ENCODE measurements at regions not wholly inside any gene's neighbourhood (a gene's known extent, or its start where the extent isn't known, plus 50 kb on each side); places are given as distances from the start of the nearest gene placed in this dataset.
A peak's percentile ranks its signal among the peaks of the same experiment; 100 is the strongest.

DNA sequence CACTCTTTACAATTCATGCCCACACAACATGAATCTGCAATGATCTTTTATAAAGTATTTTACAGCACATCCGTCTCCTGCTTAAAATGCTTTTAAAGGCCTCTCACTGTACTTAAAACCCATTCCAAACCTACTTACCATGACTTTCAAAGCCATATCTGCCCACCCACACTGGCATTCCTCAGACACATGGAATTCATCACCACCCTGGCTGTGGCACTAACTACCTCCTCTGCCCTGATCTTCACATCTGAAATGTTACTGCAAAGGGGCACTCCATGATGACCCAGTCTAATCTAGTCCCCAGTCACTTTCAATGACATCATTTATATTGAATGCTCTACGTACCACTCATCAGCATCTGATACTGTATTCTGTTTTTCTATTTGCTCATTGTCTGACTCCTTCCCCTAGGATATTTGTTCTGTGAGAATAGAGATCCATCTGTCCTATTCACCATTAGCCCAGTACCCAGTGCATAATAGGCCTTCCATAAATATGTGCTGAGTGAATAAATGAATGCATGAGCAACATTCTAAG lies 193.2 kb upstream of the KIF2A start:
- no peak for DNase-seq (ENCODE audit: low read depth)

DNA sequence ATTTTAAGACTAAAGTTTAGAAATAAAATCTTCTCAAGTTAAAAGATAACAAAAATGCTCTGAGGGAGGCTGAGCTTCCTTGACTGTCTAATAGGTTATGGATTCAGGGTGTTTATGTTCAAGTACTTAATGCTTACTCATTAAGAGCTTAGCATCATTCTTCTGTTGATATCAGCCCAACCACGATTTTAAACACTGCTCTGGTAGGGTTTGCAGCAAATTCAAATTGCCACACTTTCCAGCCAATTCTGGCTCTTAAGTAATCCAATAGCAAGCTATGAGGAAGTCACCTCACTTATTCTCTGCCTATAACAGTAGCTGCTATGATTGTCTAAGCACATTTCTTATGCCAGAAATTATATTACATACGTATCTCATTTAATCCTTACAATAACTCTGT lies 191.0 kb upstream of the KIF2A start:
- DNase-seq (ENCODE audit: low read depth): no peak

DNA sequence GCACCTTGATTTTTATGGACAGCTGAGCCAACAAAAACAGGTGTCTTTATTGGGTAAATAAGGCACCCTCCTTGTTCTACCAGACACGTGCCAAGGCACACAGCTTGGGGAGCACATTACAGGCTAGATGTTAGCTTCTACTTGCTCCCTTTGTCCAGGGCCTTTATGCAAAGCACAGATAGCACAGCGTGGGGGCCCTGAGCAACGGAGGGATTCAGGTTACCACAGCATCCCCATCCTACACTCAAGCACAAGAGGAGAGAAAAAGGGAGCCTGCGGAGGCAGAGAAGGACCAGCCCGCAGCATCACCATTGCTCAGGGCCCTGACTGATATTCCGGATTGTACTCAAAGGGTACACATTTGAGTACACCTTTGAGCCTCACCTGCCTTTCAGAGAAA lies 181.7 kb upstream of the KIF2A start:
- no peak for DNase-seq (ENCODE audit: low read depth)

DNA sequence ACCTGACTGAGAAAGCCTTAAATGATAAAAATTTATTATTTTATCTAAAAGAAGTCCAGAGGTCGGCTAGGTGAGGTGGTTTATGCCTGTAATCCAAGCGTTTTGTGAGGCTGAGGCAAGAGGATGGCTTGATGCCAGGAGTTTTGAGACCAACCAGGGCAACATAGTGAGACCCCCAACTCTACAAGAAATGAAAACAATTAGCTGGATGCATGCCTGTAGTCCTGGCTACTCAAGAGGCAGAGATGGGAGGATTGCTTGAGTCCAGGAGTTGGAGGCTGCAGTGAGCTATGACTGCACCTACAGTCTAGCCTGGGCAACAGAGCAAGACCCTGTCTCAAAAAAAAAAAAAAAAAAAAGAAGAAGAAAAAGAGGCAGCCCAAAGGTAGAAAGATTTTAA lies 179.9 kb upstream of the KIF2A start:
- no peak for DNase-seq (ENCODE audit: low read depth)

DNA sequence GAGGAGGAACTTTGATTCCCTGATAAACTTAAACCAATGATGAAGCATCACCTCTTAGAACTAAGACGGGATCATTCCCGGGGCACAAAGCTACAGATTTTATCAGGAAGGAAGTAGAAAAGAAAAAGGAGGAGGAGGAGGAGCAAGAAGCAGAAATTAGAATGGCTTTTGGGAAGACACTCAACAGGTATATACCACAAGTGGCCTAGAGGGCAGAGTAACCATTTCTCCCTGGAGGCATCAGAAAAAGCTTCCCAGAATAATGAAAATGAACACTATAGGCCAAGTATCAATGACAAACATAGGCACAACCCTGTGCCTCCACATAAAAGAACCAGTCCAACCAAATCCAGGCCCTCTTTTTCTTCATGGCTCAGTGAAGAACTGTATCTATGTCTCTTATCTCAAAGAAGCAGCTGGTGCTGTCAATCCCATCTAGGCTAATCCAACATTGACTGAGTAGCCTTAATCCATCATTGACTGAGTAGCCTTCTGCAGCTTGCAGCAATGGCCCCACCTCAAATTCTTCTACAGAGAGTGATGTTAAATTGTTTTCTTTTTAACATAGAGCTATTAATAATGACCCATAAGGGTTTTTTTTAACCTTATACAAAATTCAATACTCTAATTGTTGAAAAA lies 178.8 kb upstream of the KIF2A start:
- DNase-seq (ENCODE audit: low read depth): no peak

DNA sequence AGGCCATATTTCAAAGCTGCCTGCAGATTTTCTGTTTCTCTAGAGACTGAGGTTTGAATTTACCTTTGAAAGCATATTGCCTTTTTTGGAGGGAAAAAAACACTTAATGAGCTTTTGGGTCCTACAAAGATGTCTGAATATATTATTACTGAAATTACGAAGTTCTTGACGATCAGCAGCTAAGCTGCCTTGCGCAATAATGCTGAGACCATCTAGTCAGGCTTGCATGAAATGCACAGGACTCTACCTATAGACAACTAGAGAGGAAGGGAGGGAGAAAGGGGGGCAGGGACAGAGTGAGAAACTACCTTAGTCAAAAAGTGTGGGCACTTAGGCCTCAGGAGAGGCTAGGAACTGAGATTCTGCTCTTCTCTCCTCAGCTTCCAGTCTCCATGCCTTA lies 175.9 kb upstream of the KIF2A start:
- no peak for DNase-seq (ENCODE audit: low read depth)

DNA sequence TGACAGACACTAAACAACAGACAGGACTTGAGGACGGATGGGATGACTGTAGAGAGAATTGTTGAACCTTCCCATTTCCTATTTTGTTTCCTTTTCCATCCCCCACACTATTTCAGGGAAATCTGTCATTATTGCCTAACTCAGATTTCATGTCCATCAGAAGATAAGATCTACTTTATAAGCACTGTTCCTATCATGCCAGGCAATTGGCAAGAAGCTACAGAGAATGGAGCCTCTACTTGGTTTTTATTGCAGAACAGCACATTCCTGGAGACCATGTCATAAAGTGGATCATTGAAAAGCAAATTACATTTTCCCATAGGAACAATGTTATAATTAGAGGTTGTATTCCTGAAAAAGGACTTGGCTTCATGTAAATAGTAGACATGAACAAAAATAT lies 173.7 kb upstream of the KIF2A start:
- DNase-seq (ENCODE audit: low read depth): no peak

DNA sequence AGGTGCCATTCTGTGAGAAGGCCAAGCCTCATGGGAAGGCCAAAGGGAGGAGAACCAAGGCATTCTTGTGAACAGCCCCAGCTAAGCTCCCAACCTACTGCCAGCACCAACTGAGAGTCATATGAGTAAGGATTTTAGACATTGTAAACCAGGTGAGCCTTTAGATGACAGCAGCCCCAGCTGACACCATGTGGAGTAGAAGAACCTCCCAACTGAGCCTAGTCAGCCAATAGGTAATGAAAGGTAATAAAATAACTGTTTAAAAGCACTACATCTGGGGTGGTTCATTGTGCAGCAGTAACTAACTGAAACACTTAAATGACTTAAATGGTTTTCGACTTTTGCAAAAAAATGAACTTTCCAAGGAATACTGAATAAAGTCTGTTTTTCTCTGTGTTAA lies 172.6 kb upstream of the KIF2A start:
- no peak for DNase-seq (ENCODE audit: low read depth)

DNA sequence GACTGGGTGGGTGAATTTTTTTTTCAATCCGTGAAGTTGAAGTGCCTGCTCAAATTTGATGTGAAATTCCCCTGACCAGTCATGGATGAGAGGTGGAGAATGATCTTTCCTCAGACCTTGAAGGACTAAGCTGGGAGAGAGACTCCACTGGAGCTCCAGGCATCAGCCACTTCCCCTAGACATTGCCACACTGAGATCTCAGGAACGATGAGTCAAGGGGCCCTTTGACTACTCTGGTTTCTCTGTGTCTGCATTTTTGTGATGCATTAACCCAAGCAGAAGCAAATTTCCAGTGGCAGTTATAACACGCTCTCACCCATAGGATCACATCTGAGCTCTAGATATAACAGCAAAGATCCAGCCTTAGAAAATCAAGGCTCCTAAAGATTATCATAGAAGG lies 171.2 kb upstream of the KIF2A start:
- no peak for DNase-seq (ENCODE audit: low read depth)

DNA sequence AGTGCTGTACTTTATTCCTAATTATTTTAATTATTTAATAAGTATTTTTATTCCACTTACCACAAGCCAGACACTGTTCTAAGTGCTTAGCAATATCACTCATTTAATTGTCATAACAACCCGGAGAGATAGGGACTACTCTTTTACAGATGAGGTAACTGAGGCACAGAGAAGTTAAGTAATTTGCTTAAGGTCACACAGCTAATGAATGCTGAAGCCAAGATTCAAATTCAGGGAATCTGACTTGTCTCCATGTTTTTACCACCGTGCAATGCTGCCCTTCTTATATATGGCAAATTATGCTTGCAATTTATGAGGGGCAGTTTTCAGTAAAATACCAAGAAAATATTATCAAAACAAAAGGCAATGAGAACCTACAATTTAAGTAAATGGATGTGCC lies 168.4 kb upstream of the KIF2A start:
- no peak for DNase-seq (ENCODE audit: low read depth)

DNA sequence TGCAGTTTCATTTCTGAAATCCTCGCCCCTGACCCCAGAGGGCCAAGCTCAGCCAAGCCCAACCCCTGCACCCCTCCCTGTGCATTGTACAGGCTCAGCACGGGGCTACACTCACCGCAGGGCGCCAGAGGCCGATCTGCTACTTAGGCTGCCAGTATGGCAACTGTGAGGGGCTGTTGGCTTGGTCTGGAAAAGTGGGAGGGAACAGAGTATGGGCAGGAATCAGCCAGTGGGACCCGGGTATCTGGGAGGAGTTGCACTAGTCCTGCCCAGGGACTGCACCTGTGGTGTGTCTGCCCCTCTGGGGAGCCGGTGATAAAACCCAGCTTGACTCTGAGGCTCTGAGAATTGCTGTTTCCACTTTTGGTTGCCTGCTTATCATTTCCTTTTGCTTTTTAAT lies 167.4 kb upstream of the KIF2A start:
- DNase-seq (ENCODE audit: low read depth): no peak

DNA sequence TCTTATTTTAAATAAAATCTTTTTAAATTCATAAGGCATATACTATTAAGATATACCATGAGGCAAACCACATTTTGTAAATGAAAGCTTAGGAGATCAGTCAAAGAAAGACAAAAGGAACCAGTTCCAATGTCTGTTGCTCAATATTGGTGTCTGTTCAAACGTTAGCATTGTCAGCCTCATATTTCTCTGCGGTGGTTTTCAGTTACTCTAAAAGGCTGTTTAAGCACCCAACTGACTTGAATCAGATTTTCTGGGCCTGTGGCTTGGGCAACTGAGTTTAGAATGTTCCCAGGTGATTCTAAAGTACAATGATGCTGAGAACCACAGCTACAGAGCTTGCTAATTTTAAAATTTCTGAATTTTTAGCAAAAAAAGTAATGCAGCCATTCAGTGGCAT lies 166.3 kb upstream of the KIF2A start:
- no peak for DNase-seq (ENCODE audit: low read depth)

DNA sequence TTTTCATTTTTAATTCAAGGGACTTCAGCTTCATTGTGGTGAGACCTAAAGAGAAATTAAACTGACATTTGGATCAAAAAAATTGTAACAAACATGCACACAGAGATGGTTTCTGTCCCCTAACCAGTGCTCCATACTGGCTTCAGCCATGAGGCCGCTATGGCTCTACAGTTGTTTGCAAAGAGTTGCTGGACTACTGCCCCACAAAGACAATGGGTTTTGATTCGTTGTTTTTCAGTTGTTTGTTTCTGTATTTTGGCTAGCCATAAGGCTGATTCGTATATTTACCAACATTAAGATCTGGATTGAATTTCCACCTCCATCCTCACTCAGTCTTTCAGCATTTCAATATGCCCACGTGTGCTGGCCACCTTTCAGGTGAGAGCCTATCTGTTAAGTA lies 163.7 kb upstream of the KIF2A start:
- DNase-seq (ENCODE audit: low read depth): no peak

DNA sequence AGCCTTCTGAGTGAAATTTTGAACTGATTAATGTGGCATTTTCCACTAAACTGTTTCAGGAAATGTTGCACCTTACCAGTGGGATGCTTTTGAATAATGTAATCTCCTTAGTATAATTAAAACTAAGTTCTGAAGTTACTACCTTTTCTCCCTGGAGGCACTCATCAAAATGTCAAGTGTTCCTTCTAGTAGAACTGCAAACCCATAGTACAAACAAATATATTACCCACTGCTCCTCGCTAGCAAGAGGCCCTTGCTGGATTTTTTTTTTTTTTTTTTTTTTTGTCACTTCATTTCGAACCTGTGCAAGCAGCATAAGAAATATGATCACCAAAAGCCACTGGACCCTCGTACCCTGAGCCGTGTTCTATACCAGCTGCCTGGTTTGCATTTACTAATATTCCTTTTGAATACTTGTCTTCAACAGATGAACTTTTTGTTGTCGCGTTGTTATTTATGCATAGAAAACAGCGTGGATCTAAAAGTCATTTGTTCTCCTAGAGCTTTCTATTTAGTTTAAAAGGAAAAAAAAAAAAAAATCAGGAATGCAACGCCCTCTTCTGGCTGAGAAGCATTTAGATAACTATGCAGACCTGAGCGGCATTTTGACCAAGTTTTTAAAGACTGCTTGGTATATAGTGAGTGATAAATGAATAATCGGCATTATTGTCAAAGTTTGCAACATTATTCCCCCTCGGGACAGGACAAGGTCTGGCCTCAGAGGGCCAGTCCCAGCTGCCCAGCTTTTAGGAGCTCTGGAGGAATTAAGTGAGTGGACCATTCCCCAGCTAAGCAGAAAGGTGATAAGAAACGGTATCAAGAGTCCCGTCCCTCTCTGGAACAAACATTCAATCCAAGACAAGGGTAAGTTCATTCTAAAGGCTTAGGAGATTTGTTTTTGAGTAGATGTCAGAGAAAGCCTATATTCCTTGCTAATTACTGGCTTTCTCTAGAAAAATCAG lies 162.5 kb upstream of the KIF2A start:
- DNase-seq (ENCODE audit: low read depth): peak; percentile 20

DNA sequence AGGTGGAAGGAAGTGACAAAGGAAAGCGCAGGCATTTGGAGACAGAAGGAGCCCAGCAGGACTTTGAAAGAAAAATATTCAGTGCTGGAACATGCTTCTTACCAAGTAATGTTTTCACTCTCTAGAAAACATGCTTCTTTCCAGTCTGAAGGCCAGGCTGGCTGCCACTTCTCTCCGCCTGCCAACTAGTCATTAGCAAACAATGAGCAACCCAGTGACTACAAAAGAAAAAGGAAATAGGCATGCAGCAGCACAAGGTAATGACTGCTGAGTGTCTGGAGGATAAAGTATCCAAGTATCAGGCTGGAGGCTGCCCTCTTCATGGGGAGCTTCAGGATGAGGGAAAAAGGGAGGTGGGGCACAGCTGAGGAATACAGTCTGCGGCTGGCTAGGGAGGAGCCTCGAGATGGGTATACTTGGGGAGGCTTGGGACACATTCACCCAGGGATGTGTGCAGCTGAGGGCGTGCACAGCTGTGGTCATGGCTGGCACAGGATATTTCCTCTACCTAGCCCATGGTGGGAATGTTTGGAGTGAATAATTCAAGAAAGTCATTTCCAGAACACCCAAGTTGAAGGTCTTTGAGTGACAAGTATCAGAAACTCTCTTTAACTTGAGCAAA lies 161.5 kb upstream of the KIF2A start:
- no peak for DNase-seq (ENCODE audit: low read depth)

DNA sequence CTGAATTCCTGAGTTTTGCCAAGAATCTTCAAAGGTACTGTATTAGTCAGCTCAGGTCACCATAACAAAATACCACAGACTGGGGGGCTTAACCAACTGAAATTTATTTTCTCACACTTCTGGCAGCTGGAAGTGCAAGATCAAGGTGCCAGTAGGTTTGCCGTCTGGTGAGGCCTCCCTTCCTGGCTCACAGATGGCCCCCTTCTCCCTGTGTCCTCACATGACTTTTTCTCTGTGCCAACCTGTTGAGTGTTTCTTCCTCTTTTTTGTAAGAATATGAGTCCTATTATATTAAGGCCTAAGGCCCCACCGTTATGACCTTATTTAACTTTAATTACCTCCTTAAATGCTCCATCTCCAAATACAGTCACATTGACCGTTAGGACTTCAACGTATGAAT lies 156.1 kb upstream of the KIF2A start:
- no peak for DNase-seq (ENCODE audit: low read depth)

DNA sequence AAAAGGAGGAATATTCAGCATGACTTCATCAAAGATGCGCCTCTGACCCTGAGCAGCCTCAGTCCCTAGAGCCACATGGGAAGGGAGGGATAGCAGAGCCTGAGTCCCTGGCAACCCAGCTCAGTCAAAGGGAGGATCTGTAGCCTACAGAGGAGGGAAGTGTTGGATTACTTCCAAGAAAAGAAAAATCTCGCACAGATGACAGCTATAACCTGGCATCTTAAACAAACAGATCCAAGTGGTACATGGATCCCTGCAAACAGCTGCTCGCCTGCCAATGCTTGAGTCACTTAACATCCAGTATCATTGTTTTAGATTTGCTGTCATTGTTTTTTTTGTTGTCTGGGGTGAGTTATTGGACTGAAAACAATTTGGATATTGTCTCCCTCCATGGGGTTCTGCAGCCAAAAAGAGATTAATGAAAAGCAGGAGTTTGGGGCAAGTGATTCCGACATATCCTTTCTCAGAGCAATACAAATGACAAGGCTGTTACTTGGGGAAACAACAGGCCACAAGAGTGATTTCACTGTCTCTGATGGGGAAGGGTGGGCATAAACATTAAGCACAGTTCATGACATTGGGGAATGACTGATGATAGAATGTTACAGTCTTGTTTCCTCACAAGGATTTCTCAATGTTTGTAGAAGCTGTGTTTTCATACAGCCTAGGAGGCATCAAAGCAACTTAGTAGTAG lies 153.5 kb upstream of the KIF2A start:
- DNase-seq (ENCODE audit: low read depth): no peak

DNA sequence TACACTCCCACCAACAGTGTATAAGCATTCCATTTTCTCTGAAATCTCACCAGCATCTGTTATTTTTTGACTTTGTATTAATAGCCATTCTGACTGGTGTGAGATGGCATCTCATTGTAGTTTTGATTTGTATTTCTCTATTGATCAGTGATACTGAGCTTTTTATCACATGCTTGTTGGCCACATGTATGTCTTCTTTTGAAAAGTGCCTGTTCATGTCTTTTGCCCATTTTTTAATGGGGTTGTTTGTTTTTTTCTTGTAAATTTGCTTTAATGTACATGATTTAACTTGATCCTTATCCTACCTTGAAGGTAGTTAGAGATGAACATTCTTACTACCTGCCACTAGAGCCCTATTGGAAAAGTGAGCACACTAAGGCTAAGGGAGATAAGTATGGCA lies 151.2 kb upstream of the KIF2A start:
- no peak for DNase-seq (ENCODE audit: low read depth)

DNA sequence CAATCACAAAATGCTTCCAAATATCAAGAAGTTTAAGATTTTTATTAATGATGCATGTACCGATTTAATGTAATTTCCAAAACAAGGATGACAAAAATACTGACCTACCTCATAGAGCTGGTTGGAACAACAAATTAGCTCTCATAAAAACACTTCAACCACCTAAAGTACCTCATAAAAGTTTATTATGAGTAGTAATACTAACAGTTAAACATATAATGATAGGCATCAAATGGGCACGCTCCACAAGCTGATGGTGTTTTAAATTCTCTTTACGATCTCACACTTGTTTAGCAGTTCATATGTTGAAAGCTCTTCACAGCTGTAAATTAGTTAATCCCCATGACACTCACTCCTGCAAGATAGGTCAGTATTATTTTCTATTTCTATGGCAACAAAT lies 150.0 kb upstream of the KIF2A start:
- DNase-seq (ENCODE audit: low read depth): no peak

DNA sequence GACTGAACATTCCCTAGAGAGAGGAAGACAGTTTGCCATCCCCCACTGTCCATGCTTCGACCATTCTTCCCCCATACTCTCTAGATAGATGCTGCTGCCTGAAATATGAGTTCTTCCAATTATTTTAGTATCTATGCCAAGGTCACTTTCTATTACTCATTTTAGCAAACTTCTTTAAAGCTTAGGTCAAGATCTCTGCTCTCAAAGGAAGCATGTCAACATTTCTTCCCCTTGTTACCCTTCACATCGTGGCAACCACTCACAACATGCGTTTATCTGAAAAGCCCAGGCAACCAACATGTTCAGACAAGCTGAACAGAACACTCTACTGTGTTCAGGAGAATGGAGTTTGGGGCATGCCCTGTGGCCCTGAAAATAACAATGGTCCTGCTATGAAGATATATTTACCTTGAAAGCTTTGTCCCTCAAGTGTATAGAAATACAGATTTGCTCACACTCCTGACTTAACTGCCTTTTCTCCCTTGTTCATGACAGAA lies 138.4 kb upstream of the KIF2A start:
- no peak for DNase-seq (ENCODE audit: low read depth)

DNA sequence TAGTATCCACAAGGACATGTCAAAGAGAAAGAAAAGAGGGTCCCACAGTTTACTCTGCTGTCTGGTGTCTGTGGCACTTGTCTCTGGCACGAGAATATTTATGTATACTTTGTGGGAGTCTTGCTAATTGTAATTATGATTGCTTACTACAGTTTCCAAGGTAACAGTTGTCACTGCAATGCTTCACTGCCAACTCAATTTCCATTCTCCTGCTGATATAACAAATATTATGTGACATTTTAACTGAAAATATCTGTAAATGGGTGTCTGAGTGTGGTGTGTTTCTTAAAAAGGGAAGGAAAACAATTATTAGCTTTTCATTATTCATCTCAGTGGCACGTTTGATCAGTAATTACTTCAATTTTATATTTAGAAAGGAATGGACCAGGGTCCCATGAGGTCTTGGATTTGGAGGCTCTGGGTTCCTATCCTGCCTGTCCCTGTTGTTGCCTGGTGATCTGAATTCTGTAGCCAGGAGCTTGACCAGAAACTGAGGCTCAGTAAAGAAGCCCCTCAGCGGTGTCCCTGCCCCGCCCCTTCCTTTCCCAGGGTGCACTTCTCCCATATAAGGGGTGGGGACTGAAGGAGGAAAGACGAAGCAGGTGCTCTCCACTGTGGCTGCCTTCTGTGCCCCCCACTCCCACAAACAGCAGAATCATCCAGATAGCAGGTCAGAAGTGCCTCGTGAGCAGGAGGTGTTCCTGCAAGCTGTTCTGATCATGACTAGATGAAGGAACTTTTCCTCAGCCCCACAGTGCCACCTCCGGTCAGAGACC lies 137.3 kb upstream of the KIF2A start:
- no peak for DNase-seq (ENCODE audit: low read depth)

All from amniotic epithelial cell (primary cell).